GM12878 (cell line): ENCODE measurements at regions not wholly inside any gene's neighbourhood (a gene's known extent, or its start where the extent isn't known, plus 50 kb on each side); places are given as distances from the start of the nearest gene placed in this dataset.

Experiments
- ATAC-seq: fragments of 200-7000 bp; cut with Tn5 transposase; 3 replicates; pipeline ENCODE4 v1.9.1; 2020; ENCODE audit warnings: mild to moderate bottlenecking, moderate library complexity
- BruUV-seq: library from RNA; stranded (reverse); fragments of 400-500 nt; replicated peaks from 2 replicates; lab custom pipeline; 2021; lab: Mats Ljungman, UMichigan
- CTCF ChIA-PET: fragments of 300-600 bp; sonication (Branson Sonifier 250); formaldehyde crosslinking; extraction: SDS; loops from one replicate; lab custom pipeline; 2021; ENCODE audit warnings: inconsistent platforms; lab: Yijun Ruan, JAX
- POLR2A ChIA-PET: fragments of 350-600 bp; formaldehyde crosslinking; extraction: SDS; loops from one replicate; lab custom pipeline; 2021; ENCODE audit warnings: inconsistent platforms; lab: Charles Lee
- RAD21 ChIA-PET: fragments of 300-600 bp; sonication (Branson Sonifier 250); formaldehyde crosslinking; loops from one replicate; lab custom pipeline; 2023; ENCODE audit warnings: antibody characterized with exemption; ENCODE audit not compliant: unreplicated experiment; lab: Charles Lee
- SMC1A ChIA-PET: fragments of 300-600 bp; sonication (Branson Sonifier 250); formaldehyde crosslinking; loops from one replicate; lab custom pipeline; 2023; ENCODE audit not compliant: unreplicated experiment, uncharacterized antibody; lab: Charles Lee
- DNase-seq: peaks from one replicate; pipeline ENCODE4 v3.0.0-alpha.2; 2011; ENCODE audit warnings: low read depth, low spot score
- FAIRE-seq: peaks from 3 replicates; lab custom pipeline; 2011; peaks lifted over from hg19 to GRCh38; lab: Jason Lieb, UNC
- H2AFZ ChIP-seq: 2 replicates; pipeline ENCODE4 v1.6.0; 2011; ENCODE audit warnings: low read depth, low read length, control low read depth; ENCODE audit not compliant: control insufficient read depth
- H3K27ac ChIP-seq: 2 replicates; pipeline ENCODE4 v1.5.1; 2011; ENCODE audit warnings: control low read depth; ENCODE audit not compliant: control insufficient read depth, insufficient read depth
- H3K27me3 ChIP-seq, 2 experiments: replicated peaks in 1 of 2; 2 replicates each; pipeline versions ENCODE4 v1.6.0 to v1.6.1; 2011; ENCODE audit warnings: low read length in 1 of 2; ENCODE audit not compliant: control insufficient read depth in 2 of 2, insufficient read depth in 2 of 2
- H3K36me3 ChIP-seq, 2 experiments: 2 replicates each; pipeline ENCODE4 v1.5.1; 2011; ENCODE audit warnings: low read length in 1 of 2; ENCODE audit not compliant: control insufficient read depth in 2 of 2, insufficient read depth in 2 of 2
- H3K4me1 ChIP-seq: 2 replicates; pipeline ENCODE4 v1.6.1; 2011; ENCODE audit warnings: mild to moderate bottlenecking, low read length, moderate library complexity, mixed read lengths; ENCODE audit not compliant: control insufficient read depth, insufficient read depth
- H3K4me2 ChIP-seq: 2 replicates; pipeline ENCODE4 v1.6.0; 2011; ENCODE audit warnings: control low read depth; ENCODE audit not compliant: control insufficient read depth, insufficient read depth
- H3K4me3 ChIP-seq: fragments of 200-600 bp; sonication (generic); 2 replicates; pipeline ENCODE4 v1.5.1; 2016
- H3K79me2 ChIP-seq: 2 replicates; pipeline ENCODE4 v1.6.0; 2011; ENCODE audit warnings: low read length; ENCODE audit not compliant: control insufficient read depth, insufficient read depth
- H3K9ac ChIP-seq: 2 replicates; pipeline ENCODE4 v1.8.0; 2011; ENCODE audit warnings: low read length, control low read depth, mixed read lengths; ENCODE audit not compliant: control insufficient read depth, insufficient read depth
- H3K9me3 ChIP-seq: replicated peaks from 3 replicates; pipeline ENCODE4 v1.5.1; 2011; ENCODE audit warnings: mild to moderate bottlenecking, low read length; ENCODE audit not compliant: control insufficient read depth, insufficient read depth
- H4K20me1 ChIP-seq: 2 replicates; pipeline ENCODE4 v1.6.0; 2011; ENCODE audit not compliant: control insufficient read depth, insufficient read depth
- ATF2 ChIP-seq: IDR thresholded peaks from 2 replicates; pipeline ENCODE4 v1.6.1; 2012; ENCODE audit warnings: low read length, inconsistent platforms
- BRCA1 ChIP-seq: IDR thresholded peaks from 2 replicates; pipeline ENCODE4 v1.6.1; 2011; ENCODE audit warnings: low read depth, low read length, improper control_type of control experiment
- KDM1A ChIP-seq: fragments of 200-600 bp; sonication (generic); IDR thresholded peaks from 2 replicates; pipeline ENCODE4 v1.6.1; 2016; ENCODE audit warnings: borderline replicate concordance
- MEF2B ChIP-seq: fragments of 450-650 bp; IDR thresholded peaks from 2 replicates; pipeline ENCODE4 v1.6.1; 2018; ENCODE audit warnings: mild to moderate bottlenecking, moderate library complexity; ENCODE audit not compliant: partially characterized antibody, poor library complexity, severe bottlenecking
- NR2C2 ChIP-seq: IDR thresholded peaks from 2 replicates; pipeline ENCODE4 v1.6.1; 2011; ENCODE audit warnings: borderline replicate concordance, low read depth; ENCODE audit not compliant: control insufficient read depth, insufficient read length
- PBX3 ChIP-seq: IDR thresholded peaks from 2 replicates; pipeline ENCODE4 v1.6.1; 2011; ENCODE audit warnings: mild to moderate bottlenecking, low read depth, low read length, moderate library complexity; ENCODE audit not compliant: insufficient replicate concordance
- RAD21 ChIP-seq: IDR thresholded peaks from 2 replicates; pipeline ENCODE4 v1.6.1; 2011; ENCODE audit warnings: mild to moderate bottlenecking, low read depth, low read length, moderate library complexity; ENCODE audit not compliant: insufficient read depth
- SMC3 ChIP-seq: IDR thresholded peaks from 2 replicates; pipeline ENCODE4 v1.6.1; 2011; ENCODE audit warnings: low read length, improper control_type of control experiment, borderline replicate concordance
- YY1 ChIP-seq: IDR thresholded peaks from 2 replicates; pipeline ENCODE4 v1.6.1; 2011; ENCODE audit warnings: low read depth, mild to moderate bottlenecking, low read length
- WGBS: methylation state at CpG from one replicate; pipeline ENCODE4 v1.1.6; 2016; ENCODE audit warnings: low lambda C conversion rate; ENCODE audit not compliant: insufficient replicate concordance, insufficient coverage; ENCODE audit errors: missing lambda C conversion rate; 5-methylcytosine and 5-hydroxymethylcytosine counted together
- in situ Hi-C: fragments of 300-500 bp; cut with MboI; formaldehyde crosslinking; loops from 9 replicates; pipeline ENCODE4 v1.14.3; 2018; ENCODE audit warnings: mixed read lengths
- intact Hi-C: fragments of 100-400 bp; cut with micrococcal nuclease; formaldehyde crosslinking; loops from one replicate; pipeline ENCODE4 v1.14.2; 2022; ENCODE audit not compliant: unreplicated experiment
- TF ChIP-seq, protein P1 (sequence below): IDR thresholded peaks from 2 replicates; pipeline ENCODE4 v1.6.1; 2012; ENCODE audit warnings: mild to moderate bottlenecking, low read depth, low read length

DNA sequence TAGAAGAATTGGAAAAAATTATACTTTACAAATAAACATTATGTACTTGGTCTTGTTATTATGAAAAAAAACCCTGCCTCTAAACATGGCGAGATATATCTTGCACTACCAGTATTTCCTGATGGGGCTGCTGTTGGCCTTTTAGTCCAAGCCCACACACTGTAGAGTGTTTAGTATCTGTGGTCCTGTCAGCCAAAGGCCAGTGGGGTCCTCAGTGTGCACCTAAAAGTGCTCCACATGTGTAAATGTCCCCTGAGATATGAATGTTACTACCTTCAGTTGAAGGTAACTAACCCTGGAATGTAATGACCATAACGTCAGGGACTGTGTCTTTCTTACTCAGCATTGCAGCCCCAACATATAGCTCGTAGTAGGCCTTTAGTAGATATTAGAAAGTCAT lies 71.1 kb upstream of the HK2 start:
- 45% methylated on average over 3 of the region's 3 CpGs for WGBS
- Histone ChIP-seq H3K27ac (no peak overlapping the region), H3K4me2 (no peak overlapping the region), H3K4me1 (peaks cover 12% of the 10 kb centered on the region; the same call in 1 of the 2 replicates), H3K9me3 (no peaks in the 10 kb centered on the region; the same call in 2 of the 3 replicates), H3K36me3 (no peaks in the 10 kb centered on the region), H3K9ac (no peak overlapping the region), H2AFZ (no peak overlapping the region), H3K4me3 (no peak overlapping the region), H4K20me1 (no peaks in the 10 kb centered on the region), H3K79me2 (no peaks in the 10 kb centered on the region), H3K27me3 (no peaks in the 10 kb centered on the region)
- in situ Hi-C loops, result no loop called here
- RAD21 ChIA-PET, result no interaction called here
- TF ChIP-seq RAD21 (peak; percentile 50), SMC3 (peak; percentile 15; the same call in 1 of the 2 replicates), MEF2B (no peak)
- FAIRE-seq, result peak; percentile 13
- SMC1A ChIA-PET, result interaction anchor here (0.9 to 1.4 kb wide), 2 partner anchors 12 to 122 kb away, joined by 3 to 4 read pairs; no protein-coding TSS in a partner anchor
- BruUV-seq, result no TSS peak
- POLR2A ChIA-PET, result no interaction called here
- intact Hi-C loops, result loop anchor here (1.0 kb wide), 1 partner anchor 114 kb away; no protein-coding TSS in a partner anchor
- DNase-seq, result no peak
- CTCF ChIA-PET, result interaction anchor here (1.2 to 1.8 kb wide), 2 partner anchors 14 to 113 kb away, joined by 3 to 4 read pairs; no protein-coding TSS in a partner anchor
- peak; percentile 51 for ATAC-seq

- ChIA-PET SMC1A (interaction anchor here (0.9 to 1.8 kb wide), 4 partner anchors 13 to 121 kb away, joined by 3 to 4 read pairs (median 4); no protein-coding TSS in a partner anchor), CTCF (interaction anchor here (1.2 to 1.5 kb wide), 2 partner anchors 72 to 112 kb away, joined by 3 to 4 read pairs; no protein-coding TSS in a partner anchor), POLR2A (no interaction called here), RAD21 (interaction anchor here (0.8 kb wide), 1 partner anchor 13 kb away, joined by 3 read pairs; no protein-coding TSS in a partner anchor)
- FAIRE-seq, result peak; percentile 35
- no peak for TF ChIP-seq ATF2
- TF ChIP-seq KDM1A, result no peak
- TF ChIP-seq, protein P1, sequence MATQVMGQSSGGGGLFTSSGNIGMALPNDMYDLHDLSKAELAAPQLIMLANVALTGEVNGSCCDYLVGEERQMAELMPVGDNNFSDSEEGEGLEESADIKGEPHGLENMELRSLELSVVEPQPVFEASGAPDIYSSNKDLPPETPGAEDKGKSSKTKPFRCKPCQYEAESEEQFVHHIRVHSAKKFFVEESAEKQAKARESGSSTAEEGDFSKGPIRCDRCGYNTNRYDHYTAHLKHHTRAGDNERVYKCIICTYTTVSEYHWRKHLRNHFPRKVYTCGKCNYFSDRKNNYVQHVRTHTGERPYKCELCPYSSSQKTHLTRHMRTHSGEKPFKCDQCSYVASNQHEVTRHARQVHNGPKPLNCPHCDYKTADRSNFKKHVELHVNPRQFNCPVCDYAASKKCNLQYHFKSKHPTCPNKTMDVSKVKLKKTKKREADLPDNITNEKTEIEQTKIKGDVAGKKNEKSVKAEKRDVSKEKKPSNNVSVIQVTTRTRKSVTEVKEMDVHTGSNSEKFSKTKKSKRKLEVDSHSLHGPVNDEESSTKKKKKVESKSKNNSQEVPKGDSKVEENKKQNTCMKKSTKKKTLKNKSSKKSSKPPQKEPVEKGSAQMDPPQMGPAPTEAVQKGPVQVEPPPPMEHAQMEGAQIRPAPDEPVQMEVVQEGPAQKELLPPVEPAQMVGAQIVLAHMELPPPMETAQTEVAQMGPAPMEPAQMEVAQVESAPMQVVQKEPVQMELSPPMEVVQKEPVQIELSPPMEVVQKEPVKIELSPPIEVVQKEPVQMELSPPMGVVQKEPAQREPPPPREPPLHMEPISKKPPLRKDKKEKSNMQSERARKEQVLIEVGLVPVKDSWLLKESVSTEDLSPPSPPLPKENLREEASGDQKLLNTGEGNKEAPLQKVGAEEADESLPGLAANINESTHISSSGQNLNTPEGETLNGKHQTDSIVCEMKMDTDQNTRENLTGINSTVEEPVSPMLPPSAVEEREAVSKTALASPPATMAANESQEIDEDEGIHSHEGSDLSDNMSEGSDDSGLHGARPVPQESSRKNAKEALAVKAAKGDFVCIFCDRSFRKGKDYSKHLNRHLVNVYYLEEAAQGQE, result no peak
- TF ChIP-seq YY1, result no peak
- TF ChIP-seq NR2C2, result no peak
- no peak for TF ChIP-seq PBX3
- no peak for TF ChIP-seq BRCA1
- no peak overlapping the region for H3K4me2 ChIP-seq
- ATAC-seq, result no peak
- intact Hi-C loops (no loop called here), in situ Hi-C loops (no loop called here)
- no peak overlapping the region for H3K27ac ChIP-seq
- H3K4me3 ChIP-seq, result no peak overlapping the region
- H3K36me3 ChIP-seq, result no peaks in the 10 kb centered on the region
- peak overlapping the region; percentile 37; the same call in 1 of the 2 replicates for H2AFZ ChIP-seq
- no TSS peak for BruUV-seq
- DNase-seq, result no peak
- H3K9me3 ChIP-seq, result no peaks in the 10 kb centered on the region; the same call in 2 of the 3 replicates
- H4K20me1 ChIP-seq, result no peaks in the 10 kb centered on the region
- no peak overlapping the region for H3K9ac ChIP-seq
- no peaks in the 10 kb centered on the region for H3K27me3 ChIP-seq
- peaks cover 12% of the 10 kb centered on the region; the same call in 1 of the 2 replicates for H3K4me1 ChIP-seq
- H3K79me2 ChIP-seq, result no peaks in the 10 kb centered on the region
Measured at GRCh38 chr2:74763962-74764428, 69.9 kb upstream of the HK2 start.
